ENCODE measurements at regions not wholly inside any gene's neighbourhood (a gene's known extent, or its start where the extent isn't known, plus 50 kb on each side); places are given as distances from the start of the nearest gene placed in this dataset.

DNA sequence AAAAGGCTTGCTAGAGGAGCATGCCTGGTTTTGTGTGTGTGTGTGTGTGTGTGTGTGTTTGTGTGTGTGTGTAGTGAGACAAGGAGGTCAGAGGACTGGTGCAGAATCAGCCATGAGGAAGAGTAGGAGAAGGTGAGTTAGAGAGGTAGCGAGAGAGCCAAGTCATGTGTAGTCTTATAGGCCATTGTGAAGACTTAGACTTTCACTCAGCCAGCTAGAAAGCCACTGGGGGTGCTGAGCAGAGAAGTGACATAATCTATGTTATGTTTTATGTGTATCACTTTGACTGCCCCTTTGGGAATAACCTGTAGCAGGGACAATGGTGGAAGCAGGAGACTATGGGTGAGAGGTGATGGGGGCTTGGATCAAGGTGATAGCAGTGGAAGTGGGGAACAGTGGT is 180.5 kb upstream of the CLINT1 start:
- no peaks in the 10 kb centered on the region for H3K36me3 ChIP-seq (ENCODE audit: control insufficient read depth in 2 of 2, insufficient read depth in 2 of 2, low read length in 1 of 2)
- no peaks in the 10 kb centered on the region for H3K27me3 ChIP-seq (replicated peaks in 1 of 2; ENCODE audit: control insufficient read depth in 2 of 2, insufficient read depth in 2 of 2, low read length in 1 of 2)
- H3K9me3 ChIP-seq (replicated peaks; ENCODE audit: control insufficient read depth, insufficient read depth, low read length), result peaks cover 4% of the 10 kb centered on the region; the same call in 1 of the 3 replicates
- FAIRE-seq (peak; percentile 35), DNase-seq (ENCODE audit: low read depth, low spot score) (no peak), ATAC-seq (peak; percentile 79)
- no peak overlapping the region for H3K4me2 ChIP-seq (ENCODE audit: control insufficient read depth, insufficient read depth)
- intact Hi-C loops (cut with micrococcal nuclease; ENCODE audit: unreplicated experiment), result no loop called here
- ChIA-PET POLR2A (no interaction called here), CTCF (no interaction called here), SMC1A (ENCODE audit: uncharacterized antibody, unreplicated experiment) (no interaction called here), RAD21 (ENCODE audit: unreplicated experiment) (no interaction called here)
- H3K4me1 ChIP-seq (ENCODE audit: control insufficient read depth, insufficient read depth, low read length), result no peaks in the 10 kb centered on the region; the same call in 1 of the 2 replicates
- H2AFZ ChIP-seq (ENCODE audit: control insufficient read depth, low read depth, low read length), result no peak overlapping the region
- no TSS peak for BruUV-seq (replicated peaks)
- TF ChIP-seq CEBPZ (IDR thresholded peaks at IDR 0.05; ENCODE audit: low read depth, low read length), result no peak
- TF ChIP-seq NFYA (IDR thresholded peaks at IDR 0.05; ENCODE audit: borderline replicate concordance, low read depth, low read length), result no peak
- TF ChIP-seq EP300 (IDR thresholded peaks at IDR 0.05; ENCODE audit: borderline replicate concordance in 1 of 2, control insufficient read depth in 1 of 2, low read depth in 2 of 2, low read length in 2 of 2), result no peak
- TF ChIP-seq NFXL1 (IDR thresholded peaks at IDR 0.05; ENCODE audit: borderline replicate concordance), result no peak
- TF ChIP-seq SIX5 (IDR thresholded peaks at IDR 0.05; ENCODE audit: low read depth, low read length, severe bottlenecking), result no peak
- TF ChIP-seq, protein P1, sequence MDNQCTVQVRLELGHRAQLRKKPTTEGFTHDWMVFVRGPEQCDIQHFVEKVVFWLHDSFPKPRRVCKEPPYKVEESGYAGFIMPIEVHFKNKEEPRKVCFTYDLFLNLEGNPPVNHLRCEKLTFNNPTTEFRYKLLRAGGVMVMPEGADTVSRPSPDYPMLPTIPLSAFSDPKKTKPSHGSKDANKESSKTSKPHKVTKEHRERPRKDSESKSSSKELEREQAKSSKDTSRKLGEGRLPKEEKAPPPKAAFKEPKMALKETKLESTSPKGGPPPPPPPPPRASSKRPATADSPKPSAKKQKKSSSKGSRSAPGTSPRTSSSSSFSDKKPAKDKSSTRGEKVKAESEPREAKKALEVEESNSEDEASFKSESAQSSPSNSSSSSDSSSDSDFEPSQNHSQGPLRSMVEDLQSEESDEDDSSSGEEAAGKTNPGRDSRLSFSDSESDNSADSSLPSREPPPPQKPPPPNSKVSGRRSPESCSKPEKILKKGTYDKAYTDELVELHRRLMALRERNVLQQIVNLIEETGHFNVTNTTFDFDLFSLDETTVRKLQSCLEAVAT (IDR thresholded peaks at IDR 0.05), result no peak
- TF ChIP-seq JUNB (IDR thresholded peaks at IDR 0.05), result no peak
- TF ChIP-seq CBX3 (IDR thresholded peaks at IDR 0.05; ENCODE audit: borderline replicate concordance, low read depth), result no peak
- TF ChIP-seq GABPA (IDR thresholded peaks at IDR 0.05; ENCODE audit: low read depth), result no peak
- TF ChIP-seq HCFC1 (IDR thresholded peaks at IDR 0.05; ENCODE audit: low read length), result no peak
- no peak for TF ChIP-seq JUND (IDR thresholded peaks at IDR 0.05; ENCODE audit: low read depth, low read length)
- TF ChIP-seq GATAD2B (conservative IDR thresholded peaks at IDR 0.05; ENCODE audit: low read depth), result no peak
- TF ChIP-seq MAX (IDR thresholded peaks at IDR 0.05; ENCODE audit: low read depth, low read length), result no peak
- TF ChIP-seq EZH2 (IDR thresholded peaks at IDR 0.05; ENCODE audit: borderline replicate concordance, control insufficient read depth, low read depth, low read length), result no peak
- no peak for TF ChIP-seq CEBPB (IDR thresholded peaks at IDR 0.05; ENCODE audit: borderline replicate concordance in 1 of 2, low read depth in 2 of 2, low read length in 2 of 2)
- no peak for TF ChIP-seq ATF7 (IDR thresholded peaks at IDR 0.05; ENCODE audit: low read depth)
- TF ChIP-seq ZNF24 (IDR thresholded peaks at IDR 0.05), result no peak
- no peak for TF ChIP-seq NR2C1 (IDR thresholded peaks at IDR 0.05)
- TF ChIP-seq IKZF2 (IDR thresholded peaks at IDR 0.05), result no peak
- no peak overlapping the region for H3K9ac ChIP-seq (ENCODE audit: control insufficient read depth, insufficient read depth, low read length)
- in situ Hi-C loops (cut with MboI), result no loop called here
- H3K27ac ChIP-seq (ENCODE audit: control insufficient read depth, insufficient read depth), result no peak overlapping the region
- 0% methylated on average over 1 of the region's 1 CpG for WGBS (ENCODE audit: insufficient coverage, insufficient replicate concordance, low lambda C conversion rate, missing lambda C conversion rate)
- H3K4me3 ChIP-seq, result no peak overlapping the region
- no peaks in the 10 kb centered on the region for H4K20me1 ChIP-seq (ENCODE audit: control insufficient read depth, insufficient read depth)
- H3K79me2 ChIP-seq (ENCODE audit: control insufficient read depth, insufficient read depth, low read length), result no peaks in the 10 kb centered on the region
